HG02840 (cell line): ENCODE measurements at regions not wholly inside any gene's neighbourhood (a gene's known extent, or its start where the extent isn't known, plus 50 kb on each side); places are given as distances from the start of the nearest gene placed in this dataset.

Experiments used
- ATAC-seq: cut with Tn5 transposase; IDR thresholded peaks from one replicate; pipeline ENCODE4 v1.9.1; 2021; ENCODE audit warnings: mild to moderate bottlenecking, moderate library complexity, moderate number of reproducible peaks; ENCODE audit not compliant: unreplicated experiment, low FRiP score

- no peak for ATAC-seq
Observed at GRCh38 chr14:59085207-59085739, 103.2 kb upstream of the DAAM1 start.

- ATAC-seq = no peak
Observed at GRCh38 chr14:59086241-59086882, 102.1 kb upstream of the DAAM1 start.

- ATAC-seq = no peak
Observed at GRCh38 chr14:59087240-59087639, 101.2 kb upstream of the DAAM1 start.

- ATAC-seq = no peak
Observed at GRCh38 chr14:59087711-59088110, 100.8 kb upstream of the DAAM1 start.

- ATAC-seq = no peak
Observed at GRCh38 chr14:59090572-59090971, 97.9 kb upstream of the DAAM1 start.

- ATAC-seq = no peak
Observed at GRCh38 chr14:59091404-59091803, 97.1 kb upstream of the DAAM1 start.

GRCh38 chr14:59091976-59092375 lies 96.5 kb upstream of the DAAM1 start:
- no peak for ATAC-seq

- ATAC-seq = no peak
Observed at GRCh38 chr14:59093902-59094301, 94.6 kb upstream of the DAAM1 start.

- ATAC-seq = no peak
Observed at GRCh38 chr14:59096303-59096702, 92.2 kb upstream of the DAAM1 start.

GRCh38 chr14:59097681-59098080 lies 90.8 kb upstream of the DAAM1 start:
- ATAC-seq = no peak

- no peak for ATAC-seq
Observed at GRCh38 chr14:59098377-59098776, 90.1 kb upstream of the DAAM1 start.

GRCh38 chr14:59100205-59100604 lies 88.3 kb upstream of the DAAM1 start:
- no peak for ATAC-seq

GRCh38 chr14:59101476-59101875 lies 87.0 kb upstream of the DAAM1 start:
- no peak for ATAC-seq

- no peak for ATAC-seq
Observed at GRCh38 chr14:59103396-59103795, 85.1 kb upstream of the DAAM1 start.

- ATAC-seq = no peak
Observed at GRCh38 chr14:59107819-59108218, 80.6 kb upstream of the DAAM1 start.

GRCh38 chr14:59116984-59117415 lies 71.5 kb upstream of the DAAM1 start:
- no peak for ATAC-seq

- ATAC-seq = no peak
Observed at GRCh38 chr14:59117754-59118528, 70.5 kb upstream of the DAAM1 start.

GRCh38 chr14:59120921-59121320 lies 67.5 kb upstream of the DAAM1 start:
- no peak for ATAC-seq

- no peak for ATAC-seq
Observed at GRCh38 chr14:59123531-59123930, 64.9 kb upstream of the DAAM1 start.

GRCh38 chr14:59123975-59124374 lies 64.5 kb upstream of the DAAM1 start:
- no peak for ATAC-seq

- no peak for ATAC-seq
Observed at GRCh38 chr14:59125156-59125555, 63.3 kb upstream of the DAAM1 start.
